Esophagus muscularis mucosa (tissue), 4 donors: ENCODE measurements at regions not wholly inside any gene's neighbourhood (a gene's known extent, or its start where the extent isn't known, plus 50 kb on each side); places are given as distances from the start of the nearest gene placed in this dataset.

ENCODE experiments used
- DNase-seq: peaks from one replicate; pipeline ENCODE4 v3.0.0-alpha.2; 2017; ENCODE audit errors: extremely low spot score
- H3K27ac ChIP-seq, 4 donors: fragments of 200-600 bp; sonication (generic); replicated peaks in 1 of 4; 1 replicate in 3 of 4; 2 replicates in 1 of 4; pipeline ENCODE4 v1.5.1; 2016 to 2019; ENCODE audit warnings: mild to moderate bottlenecking in 1 of 4
- H3K27me3 ChIP-seq, 4 donors: fragments of 200-600 bp; sonication (generic); one replicate each; pipeline versions ENCODE4 v1.5.1 to v1.6.0; 2016 to 2019
- H3K36me3 ChIP-seq, 4 donors: fragments of 200-600 bp; sonication (generic); one replicate each; pipeline ENCODE4 v1.5.1; 2016 to 2019
- H3K4me1 ChIP-seq, 4 donors: fragments of 200-600 bp; sonication (generic); one replicate each; pipeline ENCODE4 v1.5.1; 2016 to 2019
- H3K4me3 ChIP-seq, 4 donors: fragments of 200-600 bp; sonication (generic); 1 replicate in 2 of 4; 2 replicates in 2 of 4; pipeline ENCODE4 v1.5.1; 2016 to 2019; ENCODE audit warnings: mild to moderate bottlenecking in 4 of 4, moderate library complexity in 1 of 4
- H3K9me3 ChIP-seq, 4 donors: fragments of 200-600 bp; sonication (generic); 1 replicate in 3 of 4; 2 replicates in 1 of 4; pipeline ENCODE4 v1.5.1; 2016 to 2019
- EP300 ChIP-seq: sonication (generic); formaldehyde crosslinking; IDR thresholded peaks from one replicate; pipeline ENCODE4 v1.6.1; 2017; ENCODE audit warnings: antibody characterized with exemption
- POLR2A ChIP-seq: fragments of 450-650 bp; IDR thresholded peaks from one replicate; pipeline ENCODE4 v1.6.1; 2017; ENCODE audit warnings: antibody characterized with exemption, moderate library complexity, mild to moderate bottlenecking, low read depth
- POLR2AphosphoS5 ChIP-seq, 2 donors: sonication (generic); formaldehyde crosslinking; IDR thresholded peaks; one replicate each; pipeline ENCODE4 v1.6.1; 2017; ENCODE audit warnings: antibody characterized with exemption in 2 of 2
- WGBS: methylation state at CpG from one replicate; pipeline ENCODE4 v1.1.5; 2018; 5-methylcytosine and 5-hydroxymethylcytosine counted together
- intact Hi-C: fragments of 100-400 bp; cut with DNase I; formaldehyde crosslinking; loops from one replicate; pipeline ENCODE4 v1.15.1; 2023
- TF ChIP-seq, protein P1 (sequence below), 3 experiments: fragments of 200-600 bp in 2 of 3; fragments of 450-650 bp in 1 of 3; sonication (generic) in 2 of 3; IDR thresholded peaks; one replicate each; pipeline ENCODE4 v1.5.1; 2017 to 2019; ENCODE audit warnings: antibody characterized with exemption in 3 of 3, mild to moderate bottlenecking in 2 of 3, moderate library complexity in 1 of 3

DNA sequence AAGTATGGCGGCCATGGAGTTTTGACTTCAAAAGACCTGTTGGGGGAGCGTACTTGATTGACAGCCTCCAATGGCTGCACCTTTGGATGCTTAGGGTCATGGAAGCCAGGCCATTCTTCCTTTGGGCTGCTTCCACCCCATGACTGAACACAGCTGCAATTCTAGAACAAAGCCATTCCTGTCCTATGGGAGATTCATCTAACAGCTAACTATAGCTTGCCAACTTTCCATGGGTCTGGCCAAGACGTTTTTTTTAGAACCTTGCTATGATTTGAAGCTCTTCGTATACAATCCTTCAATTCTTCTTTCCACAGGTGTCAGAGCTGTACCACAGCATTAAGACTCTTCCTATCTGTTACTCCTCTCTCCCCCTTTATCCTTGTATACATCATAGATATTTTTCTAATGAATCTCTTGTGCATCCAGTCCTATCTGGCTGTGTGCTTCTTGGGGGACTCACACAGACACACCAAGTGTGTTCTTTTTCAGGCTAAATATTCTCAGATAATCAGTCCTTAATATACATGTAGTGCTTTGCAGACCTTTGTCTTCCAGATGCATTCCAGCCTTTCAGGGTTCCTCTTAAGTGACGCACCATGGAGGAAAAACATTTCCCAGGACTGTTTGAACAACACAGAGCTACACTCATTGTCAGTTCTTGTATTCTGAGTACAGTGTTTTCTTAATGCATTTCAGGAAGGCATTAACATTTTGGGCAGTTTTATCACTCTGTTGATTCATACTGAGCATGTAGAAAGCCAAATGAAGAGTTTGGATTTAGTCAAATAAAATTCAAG lies 198.9 kb downstream of the TAF11L14 start:
- Histone ChIP-seq H3K36me3 (no peaks in the 10 kb centered on the region), H3K4me3 (no peak overlapping the region), H3K27ac (no peak overlapping the region), H3K9me3 (peaks cover 0 to 7% (median 0%) of the 10 kb centered on the region in 4 donors), H3K27me3 (no peaks in the 10 kb centered on the region), H3K4me1 (no peaks in the 10 kb centered on the region)
- intact Hi-C loops = no loop called here
- DNase-seq = no peak
- 37% methylated on average over 5 of the region's 5 CpGs for WGBS
- TF ChIP-seq EP300 = no peak
- TF ChIP-seq POLR2A = no peak
- TF ChIP-seq POLR2AphosphoS5 (IDR thresholded peaks at IDR 0.05) = no peak
- TF ChIP-seq, protein P1, sequence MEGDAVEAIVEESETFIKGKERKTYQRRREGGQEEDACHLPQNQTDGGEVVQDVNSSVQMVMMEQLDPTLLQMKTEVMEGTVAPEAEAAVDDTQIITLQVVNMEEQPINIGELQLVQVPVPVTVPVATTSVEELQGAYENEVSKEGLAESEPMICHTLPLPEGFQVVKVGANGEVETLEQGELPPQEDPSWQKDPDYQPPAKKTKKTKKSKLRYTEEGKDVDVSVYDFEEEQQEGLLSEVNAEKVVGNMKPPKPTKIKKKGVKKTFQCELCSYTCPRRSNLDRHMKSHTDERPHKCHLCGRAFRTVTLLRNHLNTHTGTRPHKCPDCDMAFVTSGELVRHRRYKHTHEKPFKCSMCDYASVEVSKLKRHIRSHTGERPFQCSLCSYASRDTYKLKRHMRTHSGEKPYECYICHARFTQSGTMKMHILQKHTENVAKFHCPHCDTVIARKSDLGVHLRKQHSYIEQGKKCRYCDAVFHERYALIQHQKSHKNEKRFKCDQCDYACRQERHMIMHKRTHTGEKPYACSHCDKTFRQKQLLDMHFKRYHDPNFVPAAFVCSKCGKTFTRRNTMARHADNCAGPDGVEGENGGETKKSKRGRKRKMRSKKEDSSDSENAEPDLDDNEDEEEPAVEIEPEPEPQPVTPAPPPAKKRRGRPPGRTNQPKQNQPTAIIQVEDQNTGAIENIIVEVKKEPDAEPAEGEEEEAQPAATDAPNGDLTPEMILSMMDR (IDR thresholded peaks at IDR 0.05) = no peak

DNA sequence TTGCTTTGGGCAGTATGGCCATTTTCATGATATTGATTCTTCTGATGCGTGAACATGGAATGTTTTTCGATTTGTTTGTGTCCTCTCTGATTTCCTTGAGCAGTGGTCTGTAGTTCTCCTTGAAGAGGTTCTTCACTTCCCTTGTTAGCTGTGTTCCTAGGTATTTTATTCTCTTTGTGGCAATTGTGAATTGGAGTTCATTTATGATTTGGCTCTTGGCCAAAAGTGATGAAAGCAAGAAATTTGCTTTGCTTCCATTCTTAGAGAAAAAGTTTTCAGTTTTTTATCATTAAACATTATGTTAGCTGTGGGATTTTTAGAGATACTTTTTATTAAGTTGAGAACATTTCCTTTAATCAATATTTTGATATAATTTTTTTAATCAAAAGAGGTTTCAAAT lies 203.5 kb downstream of the TAF11L14 start:
- Histone ChIP-seq H3K27ac (no peak overlapping the region), H3K4me1 (no peaks in the 10 kb centered on the region), H3K9me3 (peaks cover 0 to 7% (median 0%) of the 10 kb centered on the region in 4 donors), H3K27me3 (no peaks in the 10 kb centered on the region), H3K4me3 (no peak overlapping the region), H3K36me3 (no peaks in the 10 kb centered on the region)
- TF ChIP-seq POLR2AphosphoS5 (IDR thresholded peaks at IDR 0.05) (no peak), POLR2A (no peak), EP300 (no peak)
- TF ChIP-seq, protein P1 (IDR thresholded peaks at IDR 0.05) = no peak
- 89% methylated on average over 2 of the region's 2 CpGs for WGBS
- no peak for DNase-seq
- intact Hi-C loops = no loop called here

DNA sequence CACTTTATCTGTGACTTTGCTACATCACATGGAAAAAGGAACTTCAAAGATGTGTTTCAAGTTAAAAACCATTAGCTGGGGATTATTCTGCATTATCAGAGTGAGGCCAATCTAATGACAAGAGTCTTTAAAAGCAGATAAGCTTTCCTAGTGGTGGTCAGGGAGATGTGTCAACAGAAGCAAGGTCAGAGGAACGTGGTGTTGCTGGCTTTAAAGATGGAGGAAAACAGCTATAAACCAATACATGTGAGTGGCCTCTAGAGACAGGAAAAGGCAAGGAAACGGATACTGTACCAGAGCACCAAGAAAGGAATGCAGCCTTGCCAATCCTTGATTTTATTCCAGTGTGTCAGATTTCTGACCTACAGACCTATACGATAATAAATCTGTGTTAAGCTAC lies 204.2 kb downstream of the TAF11L14 start:
- DNase-seq = no peak
- H3K27me3 ChIP-seq = no peaks in the 10 kb centered on the region
- no peak overlapping the region for H3K27ac ChIP-seq
- TF ChIP-seq POLR2AphosphoS5 (IDR thresholded peaks at IDR 0.05) (no peak), EP300 (no peak), POLR2A (no peak)
- TF ChIP-seq, protein P1 (IDR thresholded peaks at IDR 0.05) = no peak
- WGBS = 72% methylated on average over 3 of the region's 3 CpGs
- intact Hi-C loops = no loop called here
- peaks cover 0 to 7% (median 0%) of the 10 kb centered on the region in 4 donors for H3K9me3 ChIP-seq
- H3K4me3 ChIP-seq = no peak overlapping the region
- H3K4me1 ChIP-seq = no peaks in the 10 kb centered on the region
- H3K36me3 ChIP-seq = no peaks in the 10 kb centered on the region

DNA sequence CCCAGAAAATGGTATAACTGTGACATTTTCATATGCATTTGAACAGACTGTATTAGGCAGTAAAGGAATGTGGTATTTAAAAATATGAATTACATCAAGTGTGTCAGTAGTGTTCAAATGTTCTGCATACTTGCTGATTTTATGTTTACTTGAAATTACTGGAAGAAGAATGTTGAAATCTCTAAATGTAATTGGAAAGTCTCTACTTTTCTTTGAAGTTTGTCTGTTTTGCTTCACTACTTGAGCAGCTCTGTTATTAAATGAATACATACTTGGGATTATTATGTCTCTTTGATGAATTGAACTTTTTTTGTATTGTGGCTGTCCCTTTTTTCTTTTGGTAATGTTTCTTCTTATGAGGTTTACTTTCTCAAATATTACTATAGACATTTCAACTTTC lies 205.6 kb downstream of the TAF11L14 start:
- Histone ChIP-seq H3K27ac (no peak overlapping the region), H3K27me3 (no peaks in the 10 kb centered on the region), H3K36me3 (no peaks in the 10 kb centered on the region), H3K9me3 (peaks cover 0 to 7% (median 0%) of the 10 kb centered on the region in 4 donors), H3K4me1 (no peaks in the 10 kb centered on the region), H3K4me3 (no peak overlapping the region)
- intact Hi-C loops = no loop called here
- DNase-seq = no peak
- TF ChIP-seq POLR2AphosphoS5 (IDR thresholded peaks at IDR 0.05) (no peak), POLR2A (no peak), EP300 (no peak)
- TF ChIP-seq, protein P1 (IDR thresholded peaks at IDR 0.05) = no peak

DNA sequence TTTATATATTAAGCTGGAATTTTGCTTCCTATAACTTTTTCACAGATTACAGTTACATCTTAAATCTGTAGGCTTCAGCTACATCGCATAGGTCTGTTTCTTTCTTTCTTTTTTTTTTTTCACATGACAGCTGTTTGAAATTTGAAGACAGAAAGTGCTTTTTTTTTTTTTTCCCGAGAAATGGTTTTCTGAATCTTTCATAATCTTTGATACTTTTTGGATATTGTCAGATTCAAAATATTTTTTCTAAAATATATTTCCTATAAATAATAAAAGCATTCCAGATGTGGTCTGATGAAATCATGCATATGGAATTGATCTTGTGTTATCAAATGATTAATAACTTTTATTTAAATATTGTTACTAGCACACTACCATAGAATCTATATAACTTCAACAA lies 212.2 kb downstream of the TAF11L14 start:
- H3K4me3 ChIP-seq = no peak overlapping the region
- 74% methylated on average over 2 of the region's 2 CpGs for WGBS
- H3K27me3 ChIP-seq = no peaks in the 10 kb centered on the region
- H3K27ac ChIP-seq = no peak overlapping the region
- DNase-seq = no peak
- intact Hi-C loops = no loop called here
- no peaks in the 10 kb centered on the region for H3K36me3 ChIP-seq
- TF ChIP-seq EP300 (no peak), POLR2A (no peak), POLR2AphosphoS5 (IDR thresholded peaks at IDR 0.05) (no peak)
- TF ChIP-seq, protein P1 (IDR thresholded peaks at IDR 0.05) = no peak
- no peaks in the 10 kb centered on the region for H3K4me1 ChIP-seq
- H3K9me3 ChIP-seq = no peaks in the 10 kb centered on the region
